Neural progenitor cell (in vitro differentiated cells): ENCODE measurements at regions not wholly inside any gene's neighbourhood (a gene's known extent, or its start where the extent isn't known, plus 50 kb on each side); places are given as distances from the start of the nearest gene placed in this dataset.

Experiments
- CTCF ChIP-seq: fragments of 200-600 bp; sonication (generic); IDR thresholded peaks from 2 replicates; pipeline ENCODE4 v1.5.1; 2017; ENCODE audit warnings: antibody characterized with exemption, mild to moderate bottlenecking
- EZH2 ChIP-seq: fragments of 200-600 bp; sonication (generic); IDR thresholded peaks from 2 replicates; pipeline ENCODE4 v1.6.1; 2017; ENCODE audit warnings: antibody characterized with exemption, mild to moderate bottlenecking, moderate library complexity
- EZH2phosphoT487 ChIP-seq: fragments of 200-600 bp; sonication (generic); IDR thresholded peaks from 2 replicates; pipeline ENCODE4 v1.6.1; 2017; ENCODE audit warnings: antibody characterized with exemption

DNA sequence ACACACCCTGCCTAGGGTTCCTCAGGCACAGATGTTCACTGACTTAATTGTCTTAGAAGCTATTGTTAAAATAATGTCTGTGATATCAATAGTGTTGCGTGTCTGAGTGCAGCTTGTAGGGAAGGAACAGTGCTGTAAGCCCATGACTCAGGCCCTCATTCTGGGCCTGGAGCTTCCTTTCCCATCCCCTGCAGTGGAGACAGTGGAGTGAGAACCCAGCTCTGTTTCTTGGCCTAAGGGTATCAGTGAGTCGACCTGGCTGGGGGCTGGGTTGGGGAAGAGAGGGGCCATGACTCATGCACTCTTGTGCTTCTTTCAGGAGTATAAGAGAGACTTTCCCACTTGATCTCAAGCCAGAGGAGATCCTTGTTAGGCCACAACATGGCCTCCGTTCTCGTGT lies 106.8 kb downstream of the HRH4 start:
- TF ChIP-seq CTCF: no peak
- TF ChIP-seq EZH2phosphoT487: no peak
- no peak for TF ChIP-seq EZH2
